Mammary epithelial cell (primary cell): ENCODE measurements at regions not wholly inside any gene's neighbourhood (a gene's known extent, or its start where the extent isn't known, plus 50 kb on each side); places are given as distances from the start of the nearest gene placed in this dataset.

Experiments used
- EZH2 ChIP-seq: IDR thresholded peaks from 2 replicates; pipeline ENCODE4 v1.6.1; 2012; ENCODE audit warnings: low read length, inconsistent platforms, borderline replicate concordance
- TF ChIP-seq, protein P1 (sequence below), 2 donors: IDR thresholded peaks in 1 of 2; conservative IDR thresholded peaks in 1 of 2; 2 replicates each; pipeline ENCODE4 v1.5.1; 2011 to 2012; ENCODE audit warnings: inconsistent platforms in 2 of 2, low read length in 2 of 2, mild to moderate bottlenecking in 2 of 2, control low read depth in 1 of 2, low read depth in 1 of 2; ENCODE audit not compliant: insufficient read depth in 1 of 2; ENCODE audit errors: extremely low read depth in 1 of 2

DNA sequence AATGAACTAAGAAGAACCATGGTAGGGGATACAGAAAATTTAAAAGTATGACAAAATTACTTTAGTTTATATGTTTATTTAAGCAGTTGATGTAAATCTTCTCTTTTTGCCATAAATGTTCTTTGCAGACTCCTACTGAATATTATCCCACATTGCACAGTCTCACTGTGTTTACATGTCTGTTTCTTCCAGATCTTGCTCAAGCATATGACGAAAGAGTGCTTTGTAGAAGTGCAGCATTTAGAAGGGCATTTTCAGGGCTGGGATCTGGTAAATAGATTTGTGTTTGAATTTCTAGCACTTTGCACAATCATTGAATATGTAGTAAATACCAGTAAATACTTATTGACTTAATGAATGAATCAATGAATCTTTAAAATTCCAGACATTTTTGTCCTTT, 152.0 kb upstream of the EPHA7 start:
- TF ChIP-seq, protein P1, sequence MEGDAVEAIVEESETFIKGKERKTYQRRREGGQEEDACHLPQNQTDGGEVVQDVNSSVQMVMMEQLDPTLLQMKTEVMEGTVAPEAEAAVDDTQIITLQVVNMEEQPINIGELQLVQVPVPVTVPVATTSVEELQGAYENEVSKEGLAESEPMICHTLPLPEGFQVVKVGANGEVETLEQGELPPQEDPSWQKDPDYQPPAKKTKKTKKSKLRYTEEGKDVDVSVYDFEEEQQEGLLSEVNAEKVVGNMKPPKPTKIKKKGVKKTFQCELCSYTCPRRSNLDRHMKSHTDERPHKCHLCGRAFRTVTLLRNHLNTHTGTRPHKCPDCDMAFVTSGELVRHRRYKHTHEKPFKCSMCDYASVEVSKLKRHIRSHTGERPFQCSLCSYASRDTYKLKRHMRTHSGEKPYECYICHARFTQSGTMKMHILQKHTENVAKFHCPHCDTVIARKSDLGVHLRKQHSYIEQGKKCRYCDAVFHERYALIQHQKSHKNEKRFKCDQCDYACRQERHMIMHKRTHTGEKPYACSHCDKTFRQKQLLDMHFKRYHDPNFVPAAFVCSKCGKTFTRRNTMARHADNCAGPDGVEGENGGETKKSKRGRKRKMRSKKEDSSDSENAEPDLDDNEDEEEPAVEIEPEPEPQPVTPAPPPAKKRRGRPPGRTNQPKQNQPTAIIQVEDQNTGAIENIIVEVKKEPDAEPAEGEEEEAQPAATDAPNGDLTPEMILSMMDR (conservative IDR thresholded peaks at IDR 0.05 in 1 of 2, IDR thresholded peaks at IDR 0.05 in 1 of 2; ENCODE audit: extremely low read depth in 1 of 2, insufficient read depth in 1 of 2, low read depth in 1 of 2, low read length in 2 of 2), result no peak
- no peak for TF ChIP-seq EZH2
